Transverse colon (tissue), 4 donors: ENCODE measurements at regions not wholly inside any gene's neighbourhood (a gene's known extent, or its start where the extent isn't known, plus 50 kb on each side); places are given as distances from the start of the nearest gene placed in this dataset.

ENCODE experiments used
- CTCF ChIP-seq, 5 experiments: fragments of 200-600 bp in 3 of 5; fragments of 450-650 bp in 2 of 5; sonication (generic) in 3 of 5; IDR thresholded peaks; 1 replicate in 2 of 5; 2 replicates in 3 of 5; pipeline ENCODE4 v1.5.1; 2016 to 2017; ENCODE audit warnings: antibody characterized with exemption in 5 of 5, inconsistent platforms in 3 of 5, mild to moderate bottlenecking in 2 of 5, moderate library complexity in 1 of 5
- EP300 ChIP-seq: sonication (generic); formaldehyde crosslinking; IDR thresholded peaks from one replicate; pipeline ENCODE4 v1.6.1; 2017; ENCODE audit warnings: antibody characterized with exemption, low read depth
- POLR2A ChIP-seq: fragments of 450-650 bp; IDR thresholded peaks from one replicate; pipeline ENCODE4 v1.6.1; 2016; ENCODE audit warnings: antibody characterized with exemption, mild to moderate bottlenecking, moderate library complexity
- POLR2AphosphoS5 ChIP-seq, 3 donors: sonication (generic); formaldehyde crosslinking; IDR thresholded peaks; one replicate each; pipeline ENCODE4 v1.6.1; 2016; ENCODE audit warnings: antibody characterized with exemption in 3 of 3

- TF ChIP-seq CTCF (IDR thresholded peaks at IDR 0.05) (no peak), POLR2A (no peak), POLR2AphosphoS5 (IDR thresholded peaks at IDR 0.05) (no peak), EP300 (no peak)
Observed at GRCh38 chr4:100870940-100871772, 353.3 kb upstream of the EMCN start.
